ENCODE measurements at regions not wholly inside any gene's neighbourhood (a gene's known extent, or its start where the extent isn't known, plus 50 kb on each side); places are given as distances from the start of the nearest gene placed in this dataset.

DNA sequence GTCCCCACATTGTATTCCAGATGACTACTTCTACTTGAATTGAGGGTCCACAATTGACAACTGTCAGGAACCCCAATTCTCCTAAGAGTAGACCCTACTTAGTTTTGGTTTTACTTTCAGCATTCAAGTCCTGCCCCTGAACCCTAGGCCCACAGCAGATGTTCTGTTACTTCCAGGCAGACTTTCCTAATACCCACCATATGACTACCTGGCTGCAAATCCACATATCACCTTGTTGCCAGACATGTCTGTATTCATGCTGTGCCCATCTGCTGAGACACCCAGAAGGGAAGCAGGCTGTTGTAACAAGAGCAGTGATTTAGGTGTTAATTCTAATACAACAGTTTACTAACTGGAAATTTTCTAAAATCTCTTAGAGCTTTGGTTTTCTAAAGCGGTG is 235.1 kb upstream of the CCDC54 start:
- TF ChIP-seq, protein P1, sequence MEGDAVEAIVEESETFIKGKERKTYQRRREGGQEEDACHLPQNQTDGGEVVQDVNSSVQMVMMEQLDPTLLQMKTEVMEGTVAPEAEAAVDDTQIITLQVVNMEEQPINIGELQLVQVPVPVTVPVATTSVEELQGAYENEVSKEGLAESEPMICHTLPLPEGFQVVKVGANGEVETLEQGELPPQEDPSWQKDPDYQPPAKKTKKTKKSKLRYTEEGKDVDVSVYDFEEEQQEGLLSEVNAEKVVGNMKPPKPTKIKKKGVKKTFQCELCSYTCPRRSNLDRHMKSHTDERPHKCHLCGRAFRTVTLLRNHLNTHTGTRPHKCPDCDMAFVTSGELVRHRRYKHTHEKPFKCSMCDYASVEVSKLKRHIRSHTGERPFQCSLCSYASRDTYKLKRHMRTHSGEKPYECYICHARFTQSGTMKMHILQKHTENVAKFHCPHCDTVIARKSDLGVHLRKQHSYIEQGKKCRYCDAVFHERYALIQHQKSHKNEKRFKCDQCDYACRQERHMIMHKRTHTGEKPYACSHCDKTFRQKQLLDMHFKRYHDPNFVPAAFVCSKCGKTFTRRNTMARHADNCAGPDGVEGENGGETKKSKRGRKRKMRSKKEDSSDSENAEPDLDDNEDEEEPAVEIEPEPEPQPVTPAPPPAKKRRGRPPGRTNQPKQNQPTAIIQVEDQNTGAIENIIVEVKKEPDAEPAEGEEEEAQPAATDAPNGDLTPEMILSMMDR (IDR thresholded peaks at IDR 0.05; ENCODE audit: low read depth, low read length, missing control alignments) = no peak

DNA sequence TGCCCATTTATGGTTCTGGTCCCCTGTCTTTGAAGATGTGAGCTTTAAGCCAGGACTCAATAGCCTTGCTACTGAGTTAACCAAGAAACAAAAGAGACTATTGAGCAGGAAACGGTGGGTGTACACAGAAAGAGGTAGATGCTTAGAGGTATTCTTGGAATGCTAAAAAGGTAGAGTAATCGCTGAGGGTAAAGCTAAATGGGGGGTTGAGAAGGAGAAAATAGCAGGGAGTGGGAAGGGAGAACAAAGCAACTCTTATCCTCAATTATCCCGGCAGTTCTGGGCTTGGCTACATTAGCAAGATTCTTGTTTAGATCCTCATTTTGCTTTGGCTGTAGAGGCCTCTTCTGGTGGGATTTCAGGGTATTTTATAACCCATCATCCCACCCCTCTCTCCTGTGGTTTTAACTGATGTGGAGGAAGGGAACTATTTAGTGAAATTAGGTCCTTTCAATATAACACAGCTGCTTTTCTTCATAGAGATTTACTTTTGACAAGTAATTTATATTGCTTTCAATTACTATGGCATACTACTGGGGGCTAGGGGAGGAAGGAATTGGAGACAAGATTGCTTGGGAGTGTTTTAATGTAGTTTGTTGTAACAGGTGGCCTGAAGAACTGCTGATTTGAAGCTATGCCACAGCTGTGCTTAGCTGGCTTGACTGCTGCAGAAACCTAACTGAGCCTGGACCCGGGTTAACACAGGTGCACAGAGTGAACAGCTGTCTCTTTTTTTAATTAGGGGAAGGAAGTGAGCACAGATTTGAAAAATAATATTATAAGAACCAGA is 234.3 kb upstream of the CCDC54 start:
- TF ChIP-seq, protein P1 (IDR thresholded peaks at IDR 0.05; ENCODE audit: low read depth, low read length, missing control alignments) = no peak
- DNase-seq (ENCODE audit: low read depth) = no peak
- H3K4me3 ChIP-seq (ENCODE audit: low read depth, low read length) = no peak overlapping the region
- in situ Hi-C loops (cut with HindIII; ENCODE audit: low sequenced_read_pairs) = no loop called here

More for the DNA sequence above, 235.1 kb upstream of the CCDC54 start:
- H3K4me3 ChIP-seq (ENCODE audit: low read depth, low read length) = no peak overlapping the region
- in situ Hi-C loops (cut with HindIII; ENCODE audit: low sequenced_read_pairs) = no loop called here
- DNase-seq (ENCODE audit: low read depth) = no peak

DNA sequence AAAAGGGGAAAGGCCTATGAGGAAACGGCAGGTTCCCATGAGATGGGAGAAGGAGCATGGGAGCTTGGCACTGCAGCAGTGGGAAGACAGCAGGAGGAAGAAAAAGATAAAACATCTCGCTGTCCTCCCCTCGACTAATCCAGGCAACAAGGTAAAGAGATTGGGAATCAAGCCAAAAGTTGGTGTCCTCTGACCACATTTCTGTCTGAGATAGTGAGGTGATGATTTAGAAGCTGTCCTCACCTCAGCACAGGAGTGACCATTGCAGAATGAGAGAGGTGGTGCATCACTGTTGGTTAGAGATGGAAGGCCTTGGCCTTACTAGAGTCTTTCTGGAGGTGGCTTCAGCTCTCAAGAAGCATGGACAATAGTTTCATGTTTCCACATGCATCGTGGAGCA is 226.6 kb upstream of the CCDC54 start:
- in situ Hi-C loops (cut with HindIII; ENCODE audit: low sequenced_read_pairs) = loop anchor here (10.0 kb wide), 1 partner anchor 656 kb away; no protein-coding TSS in a partner anchor
- no peak overlapping the region for H3K4me3 ChIP-seq (ENCODE audit: low read depth, low read length)
- DNase-seq (ENCODE audit: low read depth) = no peak
- TF ChIP-seq, protein P1 (IDR thresholded peaks at IDR 0.05; ENCODE audit: low read depth, low read length, missing control alignments) = no peak

DNA sequence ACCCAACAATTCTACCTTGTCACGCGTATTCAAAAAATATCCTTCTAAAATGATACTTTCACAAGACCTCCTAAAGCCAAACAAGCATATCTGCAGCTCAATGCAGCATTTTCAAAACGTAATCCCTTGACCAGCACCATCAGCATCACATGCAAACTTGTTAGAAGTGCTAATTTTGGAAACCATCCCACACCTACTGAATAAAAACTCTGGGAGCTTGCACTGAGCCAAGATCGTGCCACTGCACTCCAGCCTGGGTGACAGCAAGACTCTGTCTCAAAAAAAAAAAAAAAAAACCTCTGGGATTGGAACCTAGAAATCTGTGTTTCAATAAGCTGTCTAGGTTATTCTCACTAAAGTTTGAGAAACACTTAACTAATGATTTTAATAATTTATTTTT is 223.3 kb upstream of the CCDC54 start:
- TF ChIP-seq, protein P1 (IDR thresholded peaks at IDR 0.05; ENCODE audit: low read depth, low read length, missing control alignments) = no peak
- in situ Hi-C loops (cut with HindIII; ENCODE audit: low sequenced_read_pairs) = loop anchor here (10.0 kb wide), 1 partner anchor 659 kb away; no protein-coding TSS in a partner anchor
- H3K4me3 ChIP-seq (ENCODE audit: low read depth, low read length) = no peak overlapping the region
- DNase-seq (ENCODE audit: low read depth) = no peak

DNA sequence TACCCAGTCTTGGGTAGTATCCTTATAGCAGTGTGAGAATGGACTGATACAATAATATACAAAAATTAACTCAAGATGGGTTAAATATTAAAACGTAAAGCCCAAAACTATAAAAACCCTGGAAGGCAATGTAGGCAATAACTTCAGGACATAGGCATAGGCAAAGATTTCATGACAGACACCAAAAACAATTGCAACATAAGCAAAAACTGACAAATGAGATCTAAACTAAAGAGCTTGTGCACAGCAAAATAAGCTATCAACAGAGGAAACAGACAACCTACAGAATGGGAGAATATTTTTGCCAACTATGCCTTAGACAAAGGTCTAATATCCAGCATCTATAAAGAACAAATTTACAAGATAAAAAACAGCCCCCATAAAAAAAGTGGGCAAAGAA is 204.8 kb upstream of the CCDC54 start:
- TF ChIP-seq, protein P1 (IDR thresholded peaks at IDR 0.05; ENCODE audit: low read depth, low read length, missing control alignments) = no peak
- H3K4me3 ChIP-seq (ENCODE audit: low read depth, low read length) = no peak overlapping the region
- in situ Hi-C loops (cut with HindIII; ENCODE audit: low sequenced_read_pairs) = no loop called here
- no peak for DNase-seq (ENCODE audit: low read depth)

DNA sequence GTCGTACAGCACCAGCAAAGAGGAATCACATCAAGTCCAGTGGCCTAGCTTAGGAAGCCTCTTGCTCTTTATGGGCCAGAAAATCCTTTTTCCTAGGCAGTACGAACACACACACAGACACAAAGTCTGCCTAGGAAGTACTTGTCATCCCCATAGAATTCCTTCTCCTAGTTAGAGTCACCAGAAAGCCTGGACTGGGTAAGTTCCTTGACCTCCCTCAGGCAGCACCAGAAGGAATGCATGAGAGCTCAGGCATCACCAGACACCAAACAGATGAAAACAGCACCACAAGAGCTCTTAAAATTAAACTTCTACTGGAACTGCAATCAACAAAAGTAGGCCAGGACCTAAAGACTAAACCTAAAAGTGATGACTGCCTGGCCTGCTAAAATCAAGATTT is 192.9 kb upstream of the CCDC54 start:
- TF ChIP-seq, protein P1 (IDR thresholded peaks at IDR 0.05; ENCODE audit: low read depth, low read length, missing control alignments) = no peak
- no peak for DNase-seq (ENCODE audit: low read depth)
- in situ Hi-C loops (cut with HindIII; ENCODE audit: low sequenced_read_pairs) = no loop called here
- no peak overlapping the region for H3K4me3 ChIP-seq (ENCODE audit: low read depth, low read length)

Measured in astrocyte of the cerebellum (primary cell).